UCSD-AML1 (cell line): ENCODE measurements at regions not wholly inside any gene's neighbourhood (a gene's known extent, or its start where the extent isn't known, plus 50 kb on each side); places are given as distances from the start of the nearest gene placed in this dataset.
"Not testable (repeated sequence)": the region's sequence is repeated elsewhere in the genome, so short reads cannot be mapped to it uniquely, and the experiment has no call there.

Experiments
- DNase-seq: peaks from one replicate; lab custom pipeline; 2025; ENCODE audit not compliant: unreplicated experiment; lab: John Stamatoyannopoulos, UW

DNA sequence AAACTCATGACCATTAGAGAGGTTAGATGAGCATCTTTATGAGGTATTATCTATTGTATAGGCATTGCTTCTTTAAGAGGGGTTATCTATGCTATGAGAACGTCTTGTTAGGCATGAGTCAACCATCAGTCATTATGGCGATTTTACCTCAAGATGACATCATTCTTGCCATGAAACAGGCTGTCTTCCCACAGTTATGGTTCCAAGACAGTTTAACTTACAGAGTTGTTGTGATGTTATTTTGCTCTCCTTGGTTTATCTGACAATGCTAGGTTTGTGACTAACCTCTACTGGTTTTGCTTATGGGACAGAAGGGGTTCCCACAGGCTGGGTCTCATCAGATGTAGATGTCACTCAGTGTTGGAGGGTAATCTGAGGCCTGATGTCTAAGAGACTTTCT is 1864.7 kb upstream of the ACO1 start:
- DNase-seq = no peak

DNA sequence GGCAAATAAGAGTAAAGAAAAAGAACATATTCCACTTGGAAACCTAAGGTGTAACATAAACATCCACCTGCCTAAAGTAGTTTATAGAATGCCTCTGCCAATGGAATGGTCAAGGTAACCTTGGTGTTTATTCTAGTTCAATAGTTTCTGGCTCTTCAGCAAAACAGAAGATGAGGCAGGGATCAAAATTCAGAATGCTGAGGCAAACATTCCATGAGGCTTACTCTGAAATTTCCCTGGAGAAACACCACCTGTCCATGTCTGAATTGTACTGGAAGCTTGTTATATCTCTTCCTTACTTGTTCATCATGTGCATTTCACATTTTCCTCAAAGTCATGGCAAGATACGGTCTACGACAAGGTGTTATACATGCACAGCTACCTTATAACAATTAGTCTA is 1862.4 kb upstream of the ACO1 start:
- DNase-seq = no peak

DNA sequence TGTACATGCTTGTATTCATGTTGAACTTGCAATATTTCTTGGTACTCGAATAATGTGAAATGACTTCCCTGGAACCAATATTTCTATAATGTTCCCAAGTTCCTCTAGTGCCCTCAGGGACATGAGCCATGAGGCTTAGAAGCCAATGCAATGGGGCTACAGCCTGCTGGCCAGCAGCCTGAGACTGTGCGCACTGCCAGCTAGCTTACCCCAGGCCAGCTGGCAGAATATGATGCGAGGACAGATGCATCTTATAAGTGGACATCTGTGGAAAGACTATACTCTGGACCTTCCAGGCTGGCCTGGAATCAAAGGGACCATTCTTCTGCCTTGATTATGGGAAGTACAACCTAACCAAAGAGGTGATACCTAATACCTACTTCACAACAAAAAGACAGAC is 1862.0 kb upstream of the ACO1 start:
- DNase-seq = no peak

DNA sequence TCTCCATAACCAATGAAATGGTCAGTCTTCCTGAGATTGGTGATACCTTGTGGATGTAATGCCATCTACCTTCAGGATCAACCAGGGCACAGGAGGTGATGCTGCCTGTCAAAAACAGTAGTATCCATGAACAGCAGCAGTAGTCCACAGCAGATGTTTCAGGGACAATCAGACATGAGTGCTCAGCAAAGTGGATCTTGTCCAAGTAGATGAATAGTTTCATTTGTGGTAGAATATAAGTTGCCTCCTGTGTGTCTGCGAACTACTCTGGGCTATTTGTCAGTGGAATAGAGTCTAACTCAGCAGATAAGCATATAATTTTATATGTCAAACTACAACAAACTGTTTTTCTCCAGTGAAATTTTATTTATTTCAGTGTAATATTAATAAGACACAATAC is 1860.1 kb upstream of the ACO1 start:
- no peak for DNase-seq

DNA sequence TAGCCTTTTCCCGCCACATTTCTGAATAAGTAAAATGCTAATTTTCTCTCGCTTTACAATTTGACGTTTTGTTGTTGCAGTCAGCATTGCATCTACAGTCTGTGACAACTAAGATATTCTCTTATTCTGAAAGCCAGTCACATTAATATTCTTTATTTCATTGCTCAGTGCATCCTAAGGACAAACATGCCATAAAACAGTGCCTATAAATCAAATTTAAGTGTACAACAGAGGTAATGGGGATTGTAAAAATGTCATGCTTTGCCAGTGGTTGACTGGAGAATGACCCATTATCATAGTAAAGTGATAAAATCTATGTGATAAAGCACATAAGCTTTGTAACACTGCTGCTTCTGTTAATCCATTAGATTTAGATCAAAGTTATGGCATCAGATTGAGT is 1850.0 kb upstream of the ACO1 start:
- DNase-seq = no peak

DNA sequence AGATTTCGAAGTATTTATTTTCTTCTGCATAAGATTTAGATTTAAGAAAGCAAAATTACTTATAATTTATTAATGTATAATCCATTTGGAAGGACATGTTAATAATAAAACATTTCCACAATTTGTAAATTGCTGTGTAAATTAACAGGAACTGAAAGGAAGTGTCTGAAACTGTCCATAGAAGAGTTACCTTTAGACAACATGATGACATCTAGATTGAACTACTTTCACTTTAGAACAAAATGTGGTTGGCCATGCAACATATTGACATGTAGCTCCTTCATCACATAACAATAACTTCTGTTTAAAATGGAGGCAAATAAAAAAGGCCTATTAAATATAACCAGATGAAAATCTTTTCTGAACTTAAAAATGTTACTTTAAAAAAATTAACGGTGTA is 1849.5 kb upstream of the ACO1 start:
- no peak for DNase-seq

DNA sequence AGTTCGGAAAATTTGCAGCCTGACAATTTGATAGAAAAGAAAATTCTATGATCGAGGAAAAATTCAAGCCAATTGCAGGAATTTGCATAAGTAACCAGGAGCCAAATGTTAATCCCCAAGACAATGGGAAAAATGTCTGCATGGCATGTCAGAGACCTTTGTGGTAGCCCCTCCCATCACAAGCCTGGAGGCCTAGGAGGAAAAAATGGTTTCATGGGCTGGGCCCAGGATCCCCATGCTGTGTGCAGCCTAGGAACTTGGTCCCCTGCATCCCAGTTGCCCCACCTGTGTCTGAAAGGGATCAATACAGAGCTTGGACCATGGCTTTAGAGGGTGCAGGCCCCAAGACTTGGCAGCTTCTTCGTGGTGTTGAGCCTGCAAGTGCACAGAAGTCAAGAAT is 1847.9 kb upstream of the ACO1 start:
- no peak for DNase-seq

DNA sequence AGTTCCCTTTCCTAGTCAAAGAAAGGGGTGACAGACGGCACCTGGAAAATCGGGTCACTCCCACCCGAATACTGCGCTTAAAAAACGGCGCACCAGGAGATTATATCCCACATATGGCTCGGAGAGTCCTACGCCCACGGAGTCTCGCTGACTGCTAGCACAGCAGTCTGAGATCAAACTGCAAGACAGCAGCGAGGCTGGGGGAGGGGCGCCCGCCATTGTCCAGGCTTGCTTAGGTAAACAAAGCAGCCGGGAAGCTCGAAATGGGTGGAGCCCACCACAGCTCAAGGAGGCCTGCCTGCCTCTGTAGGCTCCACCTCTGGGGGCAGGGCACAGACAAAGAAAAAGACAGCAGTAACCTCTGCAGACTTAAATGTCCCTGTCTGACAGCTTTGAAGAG is 1844.7 kb upstream of the ACO1 start:
- not testable (repeated sequence) for DNase-seq

DNA sequence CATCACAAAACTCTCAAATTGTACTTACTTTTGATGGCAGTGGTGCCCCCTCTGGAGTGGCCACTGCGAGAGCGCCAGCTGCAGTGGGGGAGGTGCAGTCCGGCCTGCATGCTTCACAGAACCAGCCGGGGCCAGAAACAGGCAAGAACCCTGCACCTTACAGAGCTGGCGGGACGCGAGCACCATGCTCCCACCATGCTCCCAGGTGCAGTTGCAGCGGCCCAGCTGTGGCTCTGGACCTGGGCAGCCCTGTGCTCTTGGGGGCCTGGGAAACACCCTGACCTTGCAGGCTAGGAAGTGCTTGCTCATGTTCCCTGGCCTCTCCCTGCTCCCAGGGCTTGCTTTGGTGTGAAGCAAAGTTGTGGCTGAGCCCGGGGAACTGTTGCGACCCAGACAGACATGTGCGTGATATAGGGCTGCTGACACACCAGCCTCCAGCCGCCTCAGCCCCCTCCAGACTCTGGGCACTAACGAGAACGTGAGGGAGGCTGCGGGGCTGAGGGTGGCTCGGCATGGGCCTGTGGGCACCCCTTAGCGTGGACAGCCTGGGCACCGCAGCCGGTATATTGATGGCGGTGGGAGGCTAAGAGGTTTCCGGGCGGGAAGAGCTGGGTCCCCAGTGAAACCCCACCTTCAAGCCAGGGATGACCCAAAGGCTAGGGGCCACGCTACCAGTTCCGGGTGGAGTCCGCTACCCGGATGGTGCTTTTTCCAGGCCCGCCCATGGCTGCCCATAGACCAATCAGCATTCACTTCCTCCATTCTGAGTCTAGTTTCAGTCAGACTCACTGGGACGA is 1809.9 kb upstream of the ACO1 start:
- DNase-seq = no peak

DNA sequence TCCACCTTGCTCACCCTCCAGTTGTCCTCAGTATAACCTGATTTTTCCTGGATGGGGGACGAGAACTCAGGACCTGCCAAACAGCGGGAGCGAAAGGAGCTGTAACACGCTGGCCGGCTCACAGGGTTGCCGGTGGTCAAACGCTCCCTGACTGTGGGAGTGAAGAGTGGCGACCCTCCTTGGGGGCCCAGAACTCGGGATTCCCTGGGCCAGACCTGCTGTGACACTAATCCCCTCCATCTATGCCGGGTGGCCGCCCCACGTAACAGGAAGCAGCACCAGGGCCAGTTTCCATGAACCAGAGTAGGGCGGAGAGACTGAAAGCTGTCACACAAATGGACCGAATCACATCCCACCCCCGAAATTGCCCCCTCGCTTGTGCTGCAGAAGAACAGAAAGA is 1809.2 kb upstream of the ACO1 start:
- DNase-seq = no peak

DNA sequence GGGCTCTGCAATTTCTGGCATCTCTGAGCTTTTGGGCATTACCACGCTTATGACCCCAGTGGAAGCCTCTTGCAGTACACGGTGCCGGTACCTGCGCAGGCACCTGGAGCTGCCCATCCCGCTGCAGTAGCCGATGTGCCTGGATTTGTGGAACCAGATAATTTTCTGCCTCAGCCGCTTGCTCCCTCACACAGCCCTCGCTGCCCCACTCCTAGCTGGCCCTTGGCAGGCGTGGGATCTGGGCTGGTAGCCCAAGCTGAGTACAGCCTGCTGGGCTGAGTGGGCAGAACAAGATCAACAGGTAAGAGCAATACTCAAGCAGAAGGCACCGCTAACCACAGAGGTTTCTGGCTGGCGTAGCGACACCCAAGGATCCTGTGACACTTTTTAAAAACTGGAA is 1808.8 kb upstream of the ACO1 start:
- DNase-seq = no peak

DNA sequence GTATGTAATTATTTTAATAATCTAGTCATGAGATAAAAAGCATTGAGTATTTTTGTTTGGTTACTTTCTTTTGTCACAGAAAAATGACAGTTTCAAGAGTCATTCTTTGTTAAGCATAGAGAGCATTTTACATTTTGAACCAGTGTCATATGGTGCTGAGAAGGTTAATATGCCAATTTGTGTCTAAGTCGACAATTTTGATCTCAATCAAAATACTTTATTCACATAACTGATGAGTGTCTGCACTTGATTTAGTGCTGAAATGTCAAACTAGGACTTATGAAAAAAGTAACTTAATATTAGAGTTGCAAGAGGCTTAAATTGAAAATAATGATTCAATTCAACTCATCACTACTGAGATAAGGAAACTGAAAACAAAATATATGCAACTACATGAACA is 1804.6 kb upstream of the ACO1 start:
- no peak for DNase-seq

DNA sequence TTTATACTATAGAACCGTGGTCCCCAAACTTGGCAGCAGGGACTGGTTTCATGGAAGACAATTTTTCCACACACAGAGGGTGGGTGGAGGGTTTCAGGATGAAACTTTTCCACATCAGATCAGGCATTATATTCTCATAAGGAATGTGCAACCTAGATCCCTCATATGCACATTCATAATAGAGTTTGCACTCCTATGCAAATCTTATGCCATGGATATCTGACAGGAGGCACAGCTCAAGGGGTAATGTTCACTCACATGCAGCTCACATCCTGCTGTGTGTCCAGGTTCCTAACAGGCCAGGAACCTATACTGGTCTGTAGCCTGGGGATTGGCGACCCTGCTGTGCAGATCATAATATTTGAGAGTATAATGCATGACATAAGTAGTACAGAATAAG is 1802.2 kb upstream of the ACO1 start:
- no peak for DNase-seq

DNA sequence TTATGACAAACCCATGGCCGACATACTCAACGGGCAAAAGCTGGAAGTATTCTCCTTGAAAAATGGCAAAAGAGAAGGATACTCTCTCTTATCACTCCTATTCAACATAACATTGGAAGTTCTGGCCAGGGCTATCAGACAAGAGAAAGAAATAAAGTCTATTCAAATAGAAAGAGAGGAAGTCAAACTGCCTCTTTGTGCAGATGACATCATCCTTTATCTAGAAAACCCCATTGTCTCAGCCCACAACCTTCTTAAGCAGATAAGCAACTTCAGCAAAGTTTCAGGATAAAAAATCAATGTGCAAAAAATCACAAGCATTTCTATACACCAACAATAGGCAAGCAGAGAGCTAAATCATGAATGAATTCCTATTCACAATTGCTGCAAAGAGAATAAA is 1799.9 kb upstream of the ACO1 start:
- no peak for DNase-seq

DNA sequence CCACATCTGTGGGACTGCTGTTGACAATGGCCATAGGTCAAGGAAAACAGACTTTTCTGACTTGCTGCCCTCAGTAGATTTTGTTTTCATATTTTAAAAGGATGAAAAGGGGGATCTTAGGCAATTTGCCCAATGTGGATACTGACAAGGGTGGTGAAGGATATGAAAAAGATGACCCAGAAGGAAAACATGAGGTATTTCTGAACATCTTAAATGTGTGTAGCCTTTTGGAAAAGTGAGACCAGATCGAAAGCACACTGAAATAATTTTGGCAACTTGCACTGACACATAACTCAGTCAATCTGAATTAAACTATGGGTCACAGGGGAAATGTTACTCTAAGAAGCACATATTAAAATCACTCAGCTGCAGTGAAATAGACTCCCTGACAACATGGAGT is 1793.0 kb upstream of the ACO1 start:
- DNase-seq = no peak

DNA sequence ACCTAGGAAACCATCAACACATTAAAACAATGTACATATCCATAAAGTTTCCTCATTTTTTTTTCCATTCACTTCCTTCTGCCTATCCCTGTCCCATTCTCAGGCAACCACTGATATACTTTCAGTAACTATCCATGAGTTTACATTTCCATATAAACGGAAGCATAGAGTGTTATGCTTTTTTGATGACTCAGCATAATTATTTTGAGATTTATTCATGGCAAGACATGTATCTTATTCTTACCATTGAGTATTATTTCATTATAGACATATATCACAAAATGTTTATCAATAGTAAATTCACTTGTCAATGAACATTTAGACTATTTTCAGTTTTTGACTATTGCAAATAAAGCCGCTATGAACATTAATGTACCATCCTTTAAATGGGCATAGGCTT is 1786.8 kb upstream of the ACO1 start:
- no peak for DNase-seq

DNA sequence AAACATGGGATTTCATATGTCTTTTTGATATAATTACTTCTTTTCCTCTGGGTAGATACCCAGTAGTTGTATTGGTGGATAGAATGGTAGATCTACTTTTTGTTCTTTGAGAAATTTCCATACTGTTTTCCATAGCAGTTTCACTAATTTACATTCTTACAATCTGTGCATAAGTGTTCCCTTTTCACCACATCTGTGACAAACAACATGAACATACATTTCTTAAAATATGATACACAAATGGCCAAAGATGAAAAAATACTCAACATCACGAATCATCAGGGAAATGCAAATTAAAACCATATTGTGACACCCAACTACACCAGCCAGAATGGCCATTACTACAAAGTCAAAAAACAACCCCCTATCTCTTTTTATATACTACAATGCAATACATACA is 1778.5 kb upstream of the ACO1 start:
- DNase-seq = no peak

DNA sequence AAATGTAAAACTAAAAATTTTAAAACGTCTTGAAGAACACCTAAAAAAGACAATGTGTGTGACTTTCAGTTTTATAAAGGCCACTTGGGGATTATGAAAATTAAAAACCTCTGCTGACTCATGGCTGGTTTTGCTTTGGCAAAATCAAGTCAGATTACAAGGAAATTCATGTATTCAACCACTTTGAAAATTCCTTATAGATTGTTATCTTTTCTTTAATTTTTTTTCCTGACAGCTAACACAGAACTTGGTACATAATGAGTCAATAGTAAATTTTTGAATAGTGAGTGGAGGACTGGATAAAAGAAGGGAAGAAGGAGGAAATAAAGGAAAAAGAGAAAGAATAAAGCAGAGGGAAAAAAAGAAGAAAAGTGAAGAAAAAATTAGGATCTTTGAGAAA is 1774.7 kb upstream of the ACO1 start:
- no peak for DNase-seq

DNA sequence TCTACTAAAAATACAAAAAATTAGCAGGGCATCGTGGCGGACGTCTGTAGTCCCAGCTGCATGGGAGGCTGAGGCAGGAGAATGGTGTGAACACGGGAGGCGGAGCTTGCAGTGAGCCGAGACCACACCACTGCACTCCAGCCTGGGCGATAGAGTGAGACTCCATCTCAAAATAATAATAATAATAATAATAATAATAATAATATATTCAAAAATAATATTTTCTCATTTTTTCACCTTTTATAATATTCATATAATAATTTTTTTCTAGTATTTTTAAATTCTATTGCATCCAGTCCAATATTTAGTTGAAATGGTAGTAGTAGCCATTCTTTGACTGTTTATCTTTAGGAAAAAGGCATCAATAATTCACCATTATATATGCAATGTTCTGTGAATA is 1767.7 kb upstream of the ACO1 start:
- not testable (repeated sequence) for DNase-seq

DNA sequence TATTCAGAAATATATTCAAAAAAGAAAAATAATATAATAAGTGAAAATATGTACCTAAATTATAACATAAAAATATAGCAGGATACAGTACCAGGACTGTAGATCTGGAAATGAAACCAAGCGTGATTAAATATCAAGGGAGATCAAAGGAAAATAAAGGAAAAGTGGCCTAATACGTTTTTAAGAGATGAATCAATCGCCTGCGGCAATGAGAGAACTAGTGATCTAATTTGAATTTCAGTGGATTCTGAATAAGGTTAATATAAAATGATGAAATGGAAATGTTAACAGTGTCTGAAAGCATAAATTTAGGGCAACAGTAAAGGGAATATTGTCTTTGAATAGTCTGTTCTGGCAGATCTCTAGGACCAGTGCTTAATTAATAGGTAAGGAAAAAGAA is 1761.9 kb upstream of the ACO1 start:
- no peak for DNase-seq

DNA sequence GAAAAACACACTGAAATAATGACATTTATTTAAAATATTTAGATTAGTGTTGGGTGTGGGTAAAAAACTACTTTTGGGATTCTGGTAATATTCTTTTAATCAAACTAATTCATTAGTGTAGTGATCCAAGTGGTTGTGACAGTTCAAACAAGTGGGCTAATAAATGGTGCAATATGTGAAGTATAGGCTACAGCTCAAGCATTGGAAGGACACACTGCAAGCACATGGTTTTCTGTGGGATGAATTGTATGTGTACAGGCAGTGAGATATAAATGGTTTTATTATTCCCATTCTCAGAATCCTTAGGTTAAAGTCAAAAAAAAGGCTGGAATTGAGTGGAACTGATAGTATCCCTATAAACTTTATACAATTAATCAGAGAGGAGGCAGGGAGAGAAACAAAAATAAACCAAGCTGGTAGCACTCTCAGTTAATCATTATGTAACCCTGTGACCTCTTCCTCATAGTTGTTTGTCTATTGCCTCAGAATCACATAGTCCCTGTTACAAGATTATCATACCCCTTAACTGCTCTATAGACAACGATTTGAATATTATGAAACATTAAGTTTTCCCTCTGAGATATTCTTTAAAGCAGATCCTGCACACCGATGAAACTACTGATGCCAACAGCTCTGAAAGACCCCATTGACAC is 1755.4 kb upstream of the ACO1 start:
- no peak for DNase-seq

DNA sequence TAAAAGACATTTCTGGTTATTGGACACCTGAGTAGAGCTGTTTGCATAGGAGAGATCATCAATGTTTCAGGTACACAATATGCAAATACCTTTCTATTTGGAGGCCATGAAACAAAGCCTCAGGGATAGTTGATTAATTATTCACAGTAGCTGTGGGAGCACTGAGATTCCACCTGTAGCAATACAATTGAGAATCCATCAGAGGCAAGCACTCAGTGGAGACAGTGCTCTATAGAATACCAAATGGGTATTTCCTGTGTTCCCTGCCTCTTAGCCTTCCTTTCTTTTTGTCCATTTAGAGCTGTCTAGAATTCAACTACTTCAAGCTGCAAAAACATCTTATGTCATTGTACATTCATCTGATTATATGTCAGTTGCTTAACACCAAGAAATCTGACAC is 1754.0 kb upstream of the ACO1 start:
- no peak for DNase-seq

DNA sequence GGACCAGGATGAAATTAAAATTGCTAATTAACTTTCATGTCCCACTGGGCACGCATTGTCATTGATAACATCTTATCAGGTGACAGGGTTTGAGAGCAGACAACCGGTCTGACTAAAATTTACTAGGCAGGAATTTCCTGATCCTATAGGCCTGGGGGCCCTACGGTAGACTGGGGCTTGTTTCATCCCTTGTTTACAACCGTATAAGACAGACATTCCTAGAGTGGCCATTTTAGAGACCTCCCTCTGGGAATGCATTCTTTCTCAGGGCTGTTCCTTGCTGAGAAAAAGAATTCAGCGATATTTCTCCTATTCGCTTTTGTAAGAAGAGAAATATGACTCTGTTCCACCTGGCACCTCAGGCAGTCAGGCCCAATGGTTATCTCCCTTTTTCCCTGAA is 1737.8 kb upstream of the ACO1 start:
- DNase-seq = not testable (repeated sequence)
